Right lobe of liver (tissue), 4 donors: ENCODE measurements at regions not wholly inside any gene's neighbourhood (a gene's known extent, or its start where the extent isn't known, plus 50 kb on each side); places are given as distances from the start of the nearest gene placed in this dataset.

ENCODE experiments used
- CTCF ChIP-seq, 4 donors: fragments of 200-600 bp in 3 of 4; fragments of 450-650 bp in 1 of 4; IDR thresholded peaks; one replicate each; pipeline versions ENCODE4 v1.5.1 to v1.8.0; 2016 to 2022; ENCODE audit warnings: antibody characterized with exemption in 4 of 4, mild to moderate bottlenecking in 2 of 4
- POLR2A ChIP-seq: fragments of 450-650 bp; IDR thresholded peaks from one replicate; pipeline ENCODE4 v1.6.1; 2017; ENCODE audit warnings: antibody characterized with exemption, mild to moderate bottlenecking
- donor health status: DM: no; HTN: no; CAD: no.
- donor health status: DM: no; HTN: no; CAD: no.
- donor health status: DM: no; HTN: yes; CAD: no.

- TF ChIP-seq POLR2A (no peak), CTCF (IDR thresholded peaks at IDR 0.05) (no peak)
Measured at GRCh38 chr20:60964911-60965310, 287.1 kb upstream of the CDH4 start.
